ENCODE measurements at regions not wholly inside any gene's neighbourhood (a gene's known extent, or its start where the extent isn't known, plus 50 kb on each side); places are given as distances from the start of the nearest gene placed in this dataset.

GRCh38 chr2:6073191-6074088 is 381.3 kb downstream of the SOX11 start:
- TF ChIP-seq ZNF274 (IDR thresholded peaks at IDR 0.05; ENCODE audit: low read depth, low read length) (no peak), SUZ12 (IDR thresholded peaks at IDR 0.05; ENCODE audit: extremely low read depth, insufficient read depth, insufficient read length) (no peak)

All from NT2/D1 (cell line).